Endothelial cell of umbilical vein (primary cell): ENCODE measurements at regions not wholly inside any gene's neighbourhood (a gene's known extent, or its start where the extent isn't known, plus 50 kb on each side); places are given as distances from the start of the nearest gene placed in this dataset.

Experiments
- CTCF ChIP-seq, 2 donors: IDR thresholded peaks; 1 replicate in 1 of 2; 2 replicates in 1 of 2; pipeline ENCODE4 v1.5.1; 2011; ENCODE audit warnings: low read length in 2 of 2, mild to moderate bottlenecking in 2 of 2, moderate library complexity in 2 of 2, control low read depth in 1 of 2, inconsistent platforms in 1 of 2, low read depth in 1 of 2; ENCODE audit not compliant: insufficient read depth in 1 of 2; ENCODE audit errors: extremely low read depth in 1 of 2
- GATA2 ChIP-seq: IDR thresholded peaks from 2 replicates; pipeline ENCODE4 v1.7.0; 2011; ENCODE audit warnings: low read depth, mild to moderate bottlenecking, moderate library complexity, mixed read lengths, low read length; ENCODE audit not compliant: insufficient read length, insufficient read depth
- JUN ChIP-seq: IDR thresholded peaks from 2 replicates; pipeline ENCODE4 v1.6.1; 2011; ENCODE audit warnings: borderline replicate concordance, low read depth; ENCODE audit not compliant: insufficient read length, insufficient read depth
- POLR2AphosphoS5 ChIP-seq: IDR thresholded peaks from 2 replicates; pipeline ENCODE4 v1.6.1; 2012; ENCODE audit warnings: low read depth, mild to moderate bottlenecking, control low read depth, low read length, moderate library complexity; ENCODE audit not compliant: insufficient read depth
- TF ChIP-seq, protein P1 (sequence below): IDR thresholded peaks from 2 replicates; pipeline ENCODE4 v1.6.1; 2011; ENCODE audit not compliant: insufficient read depth, insufficient read length

DNA sequence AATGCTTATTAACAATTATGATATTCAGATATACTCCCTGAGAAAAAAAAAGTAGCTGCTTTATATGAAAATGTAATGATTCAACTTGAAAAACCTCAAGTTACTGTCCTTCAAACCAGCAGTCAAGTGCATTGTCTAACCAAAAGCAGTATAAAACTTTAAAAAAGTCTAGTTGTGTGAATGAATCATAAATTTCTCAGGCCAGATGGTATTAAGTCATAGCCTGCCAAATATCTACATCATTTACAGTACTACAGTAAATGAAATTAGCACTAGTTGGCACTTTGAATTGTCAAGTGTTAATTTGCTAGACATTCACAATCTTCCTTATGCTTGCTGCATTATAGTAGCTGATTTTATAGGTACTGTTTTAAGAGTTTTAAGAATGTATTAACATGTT, 85.9 kb downstream of the CBLN2 start:
- TF ChIP-seq CTCF (IDR thresholded peaks at IDR 0.05; ENCODE audit: extremely low read depth in 1 of 2, insufficient read depth in 1 of 2, low read depth in 1 of 2, low read length in 2 of 2) (no peak), POLR2AphosphoS5 (no peak), JUN (no peak), GATA2 (no peak)
- TF ChIP-seq, protein P1, sequence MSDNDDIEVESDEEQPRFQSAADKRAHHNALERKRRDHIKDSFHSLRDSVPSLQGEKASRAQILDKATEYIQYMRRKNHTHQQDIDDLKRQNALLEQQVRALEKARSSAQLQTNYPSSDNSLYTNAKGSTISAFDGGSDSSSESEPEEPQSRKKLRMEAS, result no peak
